ENCODE measurements at regions not wholly inside any gene's neighbourhood (a gene's known extent, or its start where the extent isn't known, plus 50 kb on each side); places are given as distances from the start of the nearest gene placed in this dataset.

DNA sequence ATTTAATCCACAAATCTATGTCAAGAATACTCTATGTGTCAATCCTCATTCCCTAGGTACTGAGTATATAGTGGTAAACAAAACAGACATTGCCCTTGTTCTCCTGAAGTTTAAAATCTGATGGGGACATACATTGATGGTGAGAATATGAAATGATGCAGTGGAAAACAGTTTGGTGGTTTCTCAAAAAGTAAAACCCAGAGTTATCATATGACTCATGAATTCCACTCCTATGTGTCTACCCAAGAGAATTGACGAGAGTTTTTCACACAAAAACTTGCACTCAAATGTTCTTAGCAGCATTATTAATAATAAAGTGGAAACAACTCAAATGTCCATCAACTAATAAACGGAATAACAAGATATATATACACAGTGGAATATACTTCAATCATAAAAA, 586.7 kb downstream of the CCDC85A start (continued):
- TF ChIP-seq, protein P1, sequence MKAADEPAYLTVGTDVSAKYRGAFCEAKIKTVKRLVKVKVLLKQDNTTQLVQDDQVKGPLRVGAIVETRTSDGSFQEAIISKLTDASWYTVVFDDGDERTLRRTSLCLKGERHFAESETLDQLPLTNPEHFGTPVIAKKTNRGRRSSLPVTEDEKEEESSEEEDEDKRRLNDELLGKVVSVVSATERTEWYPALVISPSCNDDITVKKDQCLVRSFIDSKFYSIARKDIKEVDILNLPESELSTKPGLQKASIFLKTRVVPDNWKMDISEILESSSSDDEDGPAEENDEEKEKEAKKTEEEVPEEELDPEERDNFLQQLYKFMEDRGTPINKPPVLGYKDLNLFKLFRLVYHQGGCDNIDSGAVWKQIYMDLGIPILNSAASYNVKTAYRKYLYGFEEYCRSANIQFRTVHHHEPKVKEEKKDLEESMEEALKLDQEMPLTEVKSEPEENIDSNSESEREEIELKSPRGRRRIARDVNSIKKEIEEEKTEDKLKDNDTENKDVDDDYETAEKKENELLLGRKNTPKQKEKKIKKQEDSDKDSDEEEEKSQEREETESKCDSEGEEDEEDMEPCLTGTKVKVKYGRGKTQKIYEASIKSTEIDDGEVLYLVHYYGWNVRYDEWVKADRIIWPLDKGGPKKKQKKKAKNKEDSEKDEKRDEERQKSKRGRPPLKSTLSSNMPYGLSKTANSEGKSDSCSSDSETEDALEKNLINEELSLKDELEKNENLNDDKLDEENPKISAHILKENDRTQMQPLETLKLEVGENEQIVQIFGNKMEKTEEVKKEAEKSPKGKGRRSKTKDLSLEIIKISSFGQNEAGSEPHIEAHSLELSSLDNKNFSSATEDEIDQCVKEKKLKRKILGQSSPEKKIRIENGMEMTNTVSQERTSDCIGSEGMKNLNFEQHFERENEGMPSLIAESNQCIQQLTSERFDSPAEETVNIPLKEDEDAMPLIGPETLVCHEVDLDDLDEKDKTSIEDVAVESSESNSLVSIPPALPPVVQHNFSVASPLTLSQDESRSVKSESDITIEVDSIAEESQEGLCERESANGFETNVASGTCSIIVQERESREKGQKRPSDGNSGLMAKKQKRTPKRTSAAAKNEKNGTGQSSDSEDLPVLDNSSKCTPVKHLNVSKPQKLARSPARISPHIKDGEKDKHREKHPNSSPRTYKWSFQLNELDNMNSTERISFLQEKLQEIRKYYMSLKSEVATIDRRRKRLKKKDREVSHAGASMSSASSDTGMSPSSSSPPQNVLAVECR (CRISPR knock-in tag; IDR thresholded peaks at IDR 0.05; ENCODE audit: borderline replicate concordance) = no peak
- TF ChIP-seq DNMT1 (CRISPR knock-in tag; IDR thresholded peaks at IDR 0.05) (no peak), ZNF878 (CRISPR knock-in tag; IDR thresholded peaks at IDR 0.05) (no peak), JUNB (CRISPR knock-in tag; IDR thresholded peaks at IDR 0.05; ENCODE audit: borderline replicate concordance) (no peak), KLF6 (CRISPR knock-in tag; IDR thresholded peaks at IDR 0.05) (no peak), NR0B2 (CRISPR knock-in tag; IDR thresholded peaks at IDR 0.05) (no peak), TBP (CRISPR knock-in tag; IDR thresholded peaks at IDR 0.05) (no peak), CHD2 (IDR thresholded peaks at IDR 0.05; ENCODE audit: low read depth, low read length) (no peak), ZFYVE20 (CRISPR knock-in tag; IDR thresholded peaks at IDR 0.05; ENCODE audit: borderline replicate concordance, low read depth) (no peak), KDM5B (CRISPR knock-in tag; IDR thresholded peaks at IDR 0.05; ENCODE audit: borderline replicate concordance) (no peak), ATF6 (CRISPR knock-in tag; conservative IDR thresholded peaks at IDR 0.05) (no peak)
- TF ChIP-seq, protein P2, sequence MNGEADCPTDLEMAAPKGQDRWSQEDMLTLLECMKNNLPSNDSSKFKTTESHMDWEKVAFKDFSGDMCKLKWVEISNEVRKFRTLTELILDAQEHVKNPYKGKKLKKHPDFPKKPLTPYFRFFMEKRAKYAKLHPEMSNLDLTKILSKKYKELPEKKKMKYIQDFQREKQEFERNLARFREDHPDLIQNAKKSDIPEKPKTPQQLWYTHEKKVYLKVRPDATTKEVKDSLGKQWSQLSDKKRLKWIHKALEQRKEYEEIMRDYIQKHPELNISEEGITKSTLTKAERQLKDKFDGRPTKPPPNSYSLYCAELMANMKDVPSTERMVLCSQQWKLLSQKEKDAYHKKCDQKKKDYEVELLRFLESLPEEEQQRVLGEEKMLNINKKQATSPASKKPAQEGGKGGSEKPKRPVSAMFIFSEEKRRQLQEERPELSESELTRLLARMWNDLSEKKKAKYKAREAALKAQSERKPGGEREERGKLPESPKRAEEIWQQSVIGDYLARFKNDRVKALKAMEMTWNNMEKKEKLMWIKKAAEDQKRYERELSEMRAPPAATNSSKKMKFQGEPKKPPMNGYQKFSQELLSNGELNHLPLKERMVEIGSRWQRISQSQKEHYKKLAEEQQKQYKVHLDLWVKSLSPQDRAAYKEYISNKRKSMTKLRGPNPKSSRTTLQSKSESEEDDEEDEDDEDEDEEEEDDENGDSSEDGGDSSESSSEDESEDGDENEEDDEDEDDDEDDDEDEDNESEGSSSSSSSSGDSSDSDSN (CRISPR knock-in tag; IDR thresholded peaks at IDR 0.05) = no peak
